GM21526 (cell line): ENCODE measurements at regions not wholly inside any gene's neighbourhood (a gene's known extent, or its start where the extent isn't known, plus 50 kb on each side); places are given as distances from the start of the nearest gene placed in this dataset.

ENCODE experiments used
- ATAC-seq: cut with Tn5 transposase; IDR thresholded peaks from one replicate; pipeline ENCODE4 v1.9.1; 2021; ENCODE audit warnings: moderate library complexity; ENCODE audit not compliant: unreplicated experiment, low FRiP score

- ATAC-seq = no peak
Measured at GRCh38 chr13:88068316-88068715, 397.1 kb downstream of the SLITRK5 start.

- ATAC-seq = no peak
Measured at GRCh38 chr13:88068975-88069374, 397.8 kb downstream of the SLITRK5 start.

DNA sequence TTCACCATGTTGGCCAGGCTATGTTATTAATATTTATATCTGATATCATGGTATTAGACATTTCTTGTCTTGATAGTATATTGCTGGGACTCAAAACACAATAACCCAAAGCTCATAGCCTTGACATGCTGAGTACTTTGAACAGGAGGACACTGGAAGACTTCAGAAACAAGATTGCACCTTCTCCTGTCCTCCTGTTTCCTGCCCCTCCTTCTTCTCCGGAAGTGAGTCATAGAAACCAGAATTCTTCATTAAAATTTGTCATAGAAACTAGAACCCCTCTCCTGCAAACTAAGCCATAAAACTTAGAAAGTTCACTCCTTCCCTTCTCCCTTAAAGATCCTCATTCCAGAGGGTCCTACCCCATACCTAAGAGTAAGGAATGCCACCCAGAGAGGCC is 400.2 kb downstream of the SLITRK5 start:
- no peak for ATAC-seq

- no peak for ATAC-seq
Measured at GRCh38 chr13:88074794-88075510, 403.8 kb downstream of the SLITRK5 start.

GRCh38 chr13:88085036-88085435 is 413.9 kb downstream of the SLITRK5 start:
- ATAC-seq = no peak

- ATAC-seq = no peak
Measured at GRCh38 chr13:88086577-88086976, 415.4 kb downstream of the SLITRK5 start.

DNA sequence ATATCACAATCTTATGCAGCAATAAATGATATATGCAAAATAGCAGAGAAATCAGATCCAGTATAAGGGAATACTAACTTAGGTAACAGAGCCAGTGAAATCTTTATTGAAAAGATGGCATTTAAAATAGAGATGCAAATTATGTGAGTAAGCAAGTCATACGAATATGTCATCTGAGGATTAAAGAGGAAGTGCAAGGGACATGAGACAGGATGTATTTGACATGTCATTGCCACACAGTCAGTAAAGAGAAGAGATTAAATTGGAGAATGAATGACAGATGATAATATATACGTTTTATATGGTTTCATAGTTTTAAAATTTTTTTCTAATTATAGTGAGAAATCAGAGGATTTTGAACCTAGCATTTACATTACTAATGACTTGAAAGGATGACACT is 426.4 kb downstream of the SLITRK5 start:
- ATAC-seq = no peak

DNA sequence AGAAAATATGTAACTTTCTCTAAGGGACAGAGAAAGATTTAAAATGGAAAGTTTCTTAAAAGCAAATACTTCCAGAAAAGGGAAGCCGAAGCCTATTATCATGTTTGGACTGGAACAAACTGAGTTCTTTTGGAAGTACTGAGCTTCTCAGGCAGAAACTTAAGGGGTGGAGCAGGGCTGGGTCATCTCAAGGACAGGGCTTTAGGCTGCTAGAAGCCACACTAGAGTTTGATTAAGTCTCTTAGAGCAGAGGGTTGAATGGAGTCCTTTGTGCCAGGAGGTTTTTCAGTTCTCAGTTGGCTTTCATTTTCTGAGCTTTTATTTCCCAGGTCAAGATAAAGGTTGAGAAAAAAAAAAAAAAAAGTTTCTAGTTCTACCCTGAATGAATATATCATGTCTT is 432.7 kb downstream of the SLITRK5 start:
- no peak for ATAC-seq

DNA sequence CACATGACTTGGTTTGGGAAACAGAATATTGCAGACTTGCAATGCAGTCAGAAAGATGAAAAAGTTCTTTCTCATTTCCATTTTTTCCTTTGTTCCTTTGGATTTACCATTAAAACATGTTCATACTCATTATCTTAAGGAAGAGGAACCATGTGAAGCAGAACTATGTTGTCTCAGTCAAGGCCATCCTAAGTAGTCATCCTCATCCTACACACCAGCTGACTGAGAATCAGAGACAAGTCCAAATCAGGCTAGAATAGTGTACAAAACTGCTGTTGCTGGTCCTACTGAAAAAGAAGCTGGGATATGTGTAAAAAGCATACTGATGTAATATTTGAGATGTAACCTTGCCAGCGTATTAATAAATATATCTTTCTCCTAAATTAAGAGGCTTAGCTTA is 433.4 kb downstream of the SLITRK5 start:
- no peak for ATAC-seq

DNA sequence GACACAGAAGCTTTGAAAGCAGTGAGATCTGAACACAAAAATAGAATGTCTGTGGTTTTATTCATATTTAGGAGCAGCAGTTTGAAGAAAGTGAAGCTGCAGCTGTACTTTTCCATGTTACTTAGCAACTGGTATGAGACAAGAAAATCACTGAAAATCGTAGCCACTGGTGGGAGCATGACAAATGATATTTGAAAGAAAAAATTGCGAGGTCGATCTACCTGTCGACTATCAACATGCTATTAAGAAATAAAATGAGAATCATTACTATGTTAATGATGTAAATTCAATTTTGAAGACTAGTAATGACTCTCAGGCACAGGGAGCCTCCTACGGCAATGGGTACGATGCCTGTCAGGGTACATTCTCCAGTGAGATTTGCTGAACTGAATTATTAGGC is 436.4 kb downstream of the SLITRK5 start:
- no peak for ATAC-seq

GRCh38 chr13:88112526-88112925 is 441.4 kb downstream of the SLITRK5 start:
- no peak for ATAC-seq

GRCh38 chr13:88115976-88116375 is 444.8 kb downstream of the SLITRK5 start:
- no peak for ATAC-seq

DNA sequence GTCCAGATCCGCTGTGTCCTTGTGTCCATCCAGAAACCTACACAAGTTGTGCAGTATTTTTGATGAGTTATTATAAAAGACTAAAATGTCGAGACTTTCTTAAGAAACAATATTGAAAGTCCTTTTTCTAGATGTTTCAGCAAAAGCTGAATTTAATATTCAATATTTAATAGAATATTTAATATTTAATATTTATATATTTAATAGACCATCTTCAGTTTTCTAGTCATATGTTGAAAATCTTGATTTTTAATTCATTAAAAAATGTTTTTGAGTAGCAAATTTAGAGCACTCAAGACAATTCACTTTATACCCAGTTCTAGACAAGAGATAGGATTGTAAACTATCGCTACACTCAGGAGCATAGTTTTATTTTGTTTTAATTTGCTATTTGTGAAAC is 447.8 kb downstream of the SLITRK5 start:
- ATAC-seq = no peak

DNA sequence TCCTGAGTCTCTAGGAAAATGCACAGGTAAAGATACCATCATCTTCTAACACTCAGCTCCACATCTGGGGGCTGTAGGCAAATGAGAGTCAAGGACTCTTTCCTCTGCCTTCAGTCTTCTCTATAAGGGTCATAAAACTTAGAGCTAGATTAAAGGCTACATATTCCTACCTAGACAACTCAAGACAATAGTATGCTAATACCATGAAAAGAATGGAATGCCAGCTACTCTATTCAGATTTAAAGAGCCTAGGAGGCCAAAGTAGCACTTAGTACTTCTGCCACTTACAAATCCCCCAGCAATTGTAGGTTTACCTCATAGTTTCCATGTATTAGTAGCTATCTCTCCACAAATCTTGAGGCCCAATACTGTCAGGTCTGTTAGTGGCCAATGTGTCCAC is 453.0 kb downstream of the SLITRK5 start:
- no peak for ATAC-seq

DNA sequence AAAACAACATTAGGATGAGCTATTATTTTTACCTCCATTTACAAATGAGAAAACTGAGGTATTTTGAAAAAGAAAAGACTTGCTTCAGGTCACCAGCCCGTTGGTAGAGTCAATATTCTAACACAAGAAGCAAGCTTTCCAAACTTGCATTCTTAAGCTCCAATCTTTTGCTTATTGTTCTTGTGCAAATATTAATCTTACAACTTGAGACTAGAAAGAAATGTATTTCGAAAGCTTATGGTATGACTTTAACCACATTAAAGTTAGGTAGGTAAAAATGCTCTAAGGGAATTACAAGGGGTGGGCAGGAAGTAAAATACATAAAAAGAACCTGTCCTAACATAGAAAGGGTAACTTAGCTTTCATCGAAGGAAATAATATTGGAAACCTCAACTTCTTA is 453.9 kb downstream of the SLITRK5 start:
- no peak for ATAC-seq

GRCh38 chr13:88136098-88136790 is 465.1 kb downstream of the SLITRK5 start:
- no peak for ATAC-seq

- ATAC-seq = no peak
Measured at GRCh38 chr13:88142653-88143052, 471.5 kb downstream of the SLITRK5 start.

- no peak for ATAC-seq
Measured at GRCh38 chr13:88144580-88144979, 473.4 kb downstream of the SLITRK5 start.

GRCh38 chr13:88153353-88153752 is 482.2 kb downstream of the SLITRK5 start:
- ATAC-seq = no peak

- ATAC-seq = no peak
Measured at GRCh38 chr13:88154001-88154400, 482.8 kb downstream of the SLITRK5 start.

- ATAC-seq = no peak
Measured at GRCh38 chr13:88162076-88162702, 491.0 kb downstream of the SLITRK5 start.

DNA sequence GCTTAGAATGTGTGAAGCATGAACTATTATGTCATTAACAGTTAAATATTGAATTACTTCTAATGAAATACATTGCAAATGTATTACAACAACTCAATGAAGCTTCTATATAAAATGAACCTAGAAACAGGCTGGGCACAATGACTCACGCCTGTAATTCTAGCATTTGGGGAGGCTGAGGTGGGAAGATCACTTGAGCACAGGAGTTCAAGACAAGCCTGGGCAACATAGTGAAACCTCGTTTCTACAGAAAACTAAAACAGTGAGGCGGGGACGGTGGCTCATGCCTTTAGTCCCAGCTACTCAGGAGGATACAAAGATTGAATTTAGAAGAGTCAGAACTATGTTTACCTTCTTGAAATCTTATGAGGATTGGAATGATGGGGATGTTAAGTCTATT is 505.1 kb downstream of the SLITRK5 start:
- ATAC-seq = no peak
